ENCODE measurements at regions not wholly inside any gene's neighbourhood (a gene's known extent, or its start where the extent isn't known, plus 50 kb on each side); places are given as distances from the start of the nearest gene placed in this dataset.
"Not testable (repeated sequence)": the region's sequence is repeated elsewhere in the genome, so short reads cannot be mapped to it uniquely, and the experiment has no call there.

DNA sequence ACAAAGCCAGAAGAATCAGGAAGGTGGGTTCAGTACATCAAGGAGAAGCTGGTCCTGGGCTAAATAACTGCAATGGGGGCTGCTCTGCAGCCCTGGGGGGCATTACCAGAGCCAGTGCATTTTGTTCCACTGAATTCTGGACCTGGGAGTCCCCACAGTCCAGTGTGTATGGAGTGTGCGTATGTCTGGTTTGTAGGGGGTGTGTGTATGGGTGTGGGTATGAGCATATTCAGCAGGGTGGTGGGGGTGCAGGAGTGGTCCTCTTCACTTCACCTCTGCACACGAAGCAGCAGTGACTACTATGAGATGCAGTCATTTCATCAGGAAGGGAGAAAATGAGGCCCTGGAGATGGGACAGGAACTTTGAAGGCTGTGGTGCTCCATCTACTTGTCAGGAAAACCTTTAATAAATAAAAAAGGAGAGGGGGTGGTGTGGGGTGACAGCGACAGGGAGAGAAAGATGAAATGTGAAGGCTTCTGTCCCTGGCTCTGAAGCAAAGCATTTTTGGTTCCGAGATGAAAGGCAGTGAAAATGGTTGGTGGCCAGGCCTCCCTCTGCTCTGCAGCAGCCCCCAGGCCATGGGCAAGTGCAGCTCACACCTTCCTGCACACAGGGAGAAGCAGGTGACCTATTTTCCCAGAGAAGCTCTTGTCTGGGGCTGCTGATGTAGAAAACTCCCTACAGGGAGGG is 121.5 kb upstream of the CACHD1 start:
- no peaks in the 10 kb centered on the region for H3K36me3 ChIP-seq (ENCODE audit: insufficient read depth, low read length)

DNA sequence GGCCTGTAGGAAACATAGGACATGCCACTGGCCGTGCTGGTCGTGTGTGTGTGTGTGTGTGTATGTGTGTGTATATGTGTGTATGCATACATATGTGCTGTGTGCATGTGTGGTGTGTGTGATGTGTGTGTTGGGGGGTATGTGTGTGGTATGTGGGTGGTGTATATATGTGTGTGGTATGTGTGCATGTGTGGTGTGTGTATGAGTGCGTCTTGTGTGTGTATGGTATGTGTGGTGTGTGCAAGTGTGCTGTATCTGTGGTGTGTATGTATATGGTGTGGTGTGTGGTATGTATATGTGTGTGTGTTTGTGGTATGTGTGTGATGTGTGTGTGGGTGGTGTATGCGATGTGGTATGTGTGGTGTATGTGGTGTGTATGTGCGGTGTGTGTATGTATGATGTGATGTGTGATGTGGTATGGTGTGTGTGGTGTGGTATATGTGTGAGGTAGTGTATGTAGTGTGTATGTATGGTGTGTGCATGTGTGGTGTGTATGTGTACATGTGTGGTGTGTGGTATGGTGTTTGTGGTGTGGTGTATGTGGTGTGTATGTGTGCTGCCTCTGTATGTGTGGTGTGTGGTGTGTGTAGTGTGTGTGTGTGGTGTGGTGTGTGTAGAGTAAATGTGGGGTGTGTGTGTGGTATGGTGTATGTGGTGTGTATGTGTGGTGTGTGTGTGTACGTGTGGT is 120.8 kb upstream of the CACHD1 start:
- DNase-seq (ENCODE audit: low read depth, low spot score), result no peak
- Histone ChIP-seq H3K27ac (no peak overlapping the region), H3K9me3 (ENCODE audit: low read depth, low read length) (no peaks in the 10 kb centered on the region), H3K4me3 (no peak overlapping the region), H3K36me3 (ENCODE audit: insufficient read depth, low read length) (no peaks in the 10 kb centered on the region), H3K9ac (ENCODE audit: insufficient read length) (no peak overlapping the region)
- TF ChIP-seq FOXP2 (optimal IDR thresholded peaks at IDR 0.05; ENCODE audit: control extremely low read depth, extremely low read length, insufficient read depth) (no peak), POLR2AphosphoS5 (IDR thresholded peaks at IDR 0.05; ENCODE audit: borderline replicate concordance, low read depth, low read length) (no peak), EZH2 (IDR thresholded peaks at IDR 0.05) (no peak)

More for the DNA sequence above, 121.5 kb upstream of the CACHD1 start:
- H3K9me3 ChIP-seq (ENCODE audit: low read depth, low read length), result no peaks in the 10 kb centered on the region
- no peak overlapping the region for H3K4me3 ChIP-seq
- TF ChIP-seq POLR2AphosphoS5 (IDR thresholded peaks at IDR 0.05; ENCODE audit: borderline replicate concordance, low read depth, low read length), result no peak
- no peak for DNase-seq (ENCODE audit: low read depth, low spot score)
- H3K9ac ChIP-seq (ENCODE audit: insufficient read length), result no peak overlapping the region
- no peak overlapping the region for H3K27ac ChIP-seq

DNA sequence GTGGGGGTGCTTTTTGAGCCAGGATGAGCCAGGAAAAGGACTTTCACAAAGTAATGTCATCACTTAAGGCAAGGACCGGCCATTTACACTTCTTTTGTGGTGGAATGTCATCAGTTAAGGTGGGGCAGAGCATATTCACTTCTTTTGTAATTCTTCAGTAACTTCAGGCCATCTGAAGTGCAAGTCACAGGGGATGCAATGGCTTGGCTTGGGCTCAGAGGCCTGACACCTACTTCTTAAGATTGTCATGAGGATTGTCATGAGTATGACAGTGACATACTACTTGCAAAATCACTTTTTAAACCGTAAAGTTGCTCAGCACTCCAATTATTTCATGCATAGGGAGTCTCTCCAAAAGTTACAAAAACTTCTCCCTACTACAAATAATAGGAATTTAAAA is 114.4 kb upstream of the CACHD1 start:
- H3K9ac ChIP-seq (ENCODE audit: insufficient read length); H3K9me3 ChIP-seq (ENCODE audit: low read depth, low read length); DNase-seq (ENCODE audit: low read depth, low spot score): not testable (repeated sequence)

DNA sequence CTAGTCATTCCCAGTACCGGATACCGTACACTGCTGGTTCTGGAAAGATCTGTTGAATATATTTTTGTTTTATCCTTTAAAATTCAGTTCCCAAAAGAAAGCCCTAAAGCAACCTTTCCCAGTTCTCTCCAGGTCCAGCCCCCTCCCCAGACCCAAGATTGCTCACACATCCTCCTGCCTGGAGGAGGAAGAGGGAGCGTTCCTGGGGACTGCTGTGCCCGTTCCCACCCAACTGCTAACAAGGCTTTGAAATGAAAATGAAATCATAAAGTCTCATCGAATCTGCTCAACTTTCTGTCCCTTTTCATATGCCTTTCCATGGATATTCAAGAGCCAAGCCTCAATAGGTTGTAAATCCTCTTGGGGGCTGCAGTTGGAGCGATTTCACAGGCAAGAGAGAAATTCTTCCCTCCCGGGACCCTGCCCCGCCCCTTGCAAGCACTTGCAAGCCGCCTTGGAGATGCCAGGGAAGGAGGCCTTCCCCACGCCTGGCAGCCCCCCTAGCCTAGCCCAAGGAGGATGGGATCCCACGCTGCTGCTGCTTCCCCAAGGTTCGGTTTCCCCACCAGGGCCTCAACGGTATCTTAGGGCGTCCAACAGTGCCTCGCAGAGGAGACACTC is 113.2 kb upstream of the CACHD1 start:
- Histone ChIP-seq H3K27ac (peak overlapping the region; percentile 90), H3K4me3 (peak overlapping the region; percentile 60), H3K9ac (ENCODE audit: insufficient read length) (peak overlapping the region; percentile 46), H3K9me3 (ENCODE audit: low read depth, low read length) (no peaks in the 10 kb centered on the region), H3K36me3 (ENCODE audit: insufficient read depth, low read length) (no peaks in the 10 kb centered on the region)
- DNase-seq (ENCODE audit: low read depth, low spot score), result no peak
- TF ChIP-seq POLR2AphosphoS5 (IDR thresholded peaks at IDR 0.05; ENCODE audit: borderline replicate concordance, low read depth, low read length) (no peak), FOXP2 (optimal IDR thresholded peaks at IDR 0.05; ENCODE audit: control extremely low read depth, extremely low read length, insufficient read depth) (no peak), EZH2 (IDR thresholded peaks at IDR 0.05) (no peak)

More for the DNA sequence above, 114.4 kb upstream of the CACHD1 start:
- not testable (repeated sequence) for H3K27ac ChIP-seq; H3K36me3 ChIP-seq (ENCODE audit: insufficient read depth, low read length); H3K4me3 ChIP-seq

DNA sequence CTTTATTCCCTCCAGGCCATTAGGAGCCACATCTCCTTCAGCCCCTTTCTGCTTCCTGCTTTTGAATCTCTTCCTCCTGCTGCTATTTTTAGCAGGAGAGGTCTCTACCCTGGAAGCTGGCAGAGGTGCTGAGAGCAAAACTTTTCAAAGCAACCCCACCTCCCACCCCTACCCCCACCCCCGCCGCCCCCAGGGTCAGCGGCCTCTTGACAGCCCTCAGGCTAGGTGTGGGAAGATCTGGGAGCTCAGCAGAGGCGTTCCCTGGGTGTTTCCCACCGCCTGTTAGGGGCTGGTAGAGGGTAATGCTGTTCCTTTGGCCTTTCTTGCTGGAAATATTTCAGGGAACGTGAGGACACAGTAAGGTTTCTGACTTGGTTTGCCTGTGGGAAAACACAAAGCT is 112.5 kb upstream of the CACHD1 start:
- Histone ChIP-seq H3K36me3 (ENCODE audit: insufficient read depth, low read length) (no peaks in the 10 kb centered on the region), H3K9ac (ENCODE audit: insufficient read length) (peak overlapping the region; percentile 56), H3K27ac (peak overlapping the region; percentile 90), H3K4me3 (peak overlapping the region; percentile 60), H3K9me3 (ENCODE audit: low read depth, low read length) (no peaks in the 10 kb centered on the region)
- no peak for TF ChIP-seq POLR2AphosphoS5 (IDR thresholded peaks at IDR 0.05; ENCODE audit: borderline replicate concordance, low read depth, low read length)
- no peak for TF ChIP-seq FOXP2 (optimal IDR thresholded peaks at IDR 0.05; ENCODE audit: control extremely low read depth, extremely low read length, insufficient read depth)
- no peak for TF ChIP-seq EZH2 (IDR thresholded peaks at IDR 0.05)
- no peak for DNase-seq (ENCODE audit: low read depth, low spot score)

DNA sequence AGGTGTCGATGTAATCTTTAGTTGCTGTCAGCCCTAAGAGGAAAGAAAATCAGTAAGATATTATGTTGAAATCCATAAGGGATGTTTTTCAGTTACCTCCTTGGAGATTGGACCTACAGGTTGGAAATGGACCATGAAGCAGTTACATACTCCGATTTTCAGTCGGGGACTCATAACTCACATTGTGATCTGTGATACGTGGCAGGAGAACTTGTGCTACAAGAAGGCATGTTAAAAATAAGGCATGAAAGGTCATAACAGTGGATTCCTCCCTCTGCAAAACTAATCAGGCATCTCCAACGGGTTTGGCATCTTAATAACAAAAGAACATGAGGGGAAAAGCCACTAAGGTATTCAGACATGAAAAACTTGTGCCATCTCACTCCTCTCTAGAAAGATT is 111.2 kb upstream of the CACHD1 start:
- no peak for DNase-seq (ENCODE audit: low read depth, low spot score)
- TF ChIP-seq EZH2 (IDR thresholded peaks at IDR 0.05) (no peak), FOXP2 (optimal IDR thresholded peaks at IDR 0.05; ENCODE audit: control extremely low read depth, extremely low read length, insufficient read depth) (no peak), POLR2AphosphoS5 (IDR thresholded peaks at IDR 0.05; ENCODE audit: borderline replicate concordance, low read depth, low read length) (no peak)
- Histone ChIP-seq H3K27ac (peak overlapping the region; percentile 90), H3K36me3 (ENCODE audit: insufficient read depth, low read length) (no peaks in the 10 kb centered on the region), H3K4me3 (no peak overlapping the region), H3K9me3 (ENCODE audit: low read depth, low read length) (no peaks in the 10 kb centered on the region), H3K9ac (ENCODE audit: insufficient read length) (peak overlapping the region; percentile 9)

DNA sequence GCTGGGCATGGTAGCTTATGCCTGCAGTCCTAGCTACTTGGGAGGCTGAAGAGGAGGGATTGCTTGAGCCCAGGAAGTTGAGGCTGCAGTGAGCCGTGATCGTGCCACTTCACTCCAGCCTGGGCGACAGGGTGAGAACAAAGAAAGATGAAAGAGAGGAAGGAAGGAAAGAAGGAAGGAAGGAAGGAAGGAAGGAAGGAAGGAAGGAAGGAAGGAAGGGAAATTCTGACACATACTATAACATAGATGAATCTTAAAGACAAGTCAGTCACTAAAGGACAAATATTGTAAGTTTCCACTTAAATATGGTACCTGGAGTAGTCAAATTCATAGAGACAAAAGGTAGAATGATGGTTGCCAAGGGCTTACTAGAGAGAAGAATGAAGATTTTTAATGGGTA is 108.0 kb upstream of the CACHD1 start:
- Histone ChIP-seq H3K27ac (peak overlapping the region; percentile 97), H3K4me3 (no peak overlapping the region), H3K9ac (ENCODE audit: insufficient read length) (no peak overlapping the region), H3K36me3 (ENCODE audit: insufficient read depth, low read length) (no peaks in the 10 kb centered on the region), H3K9me3 (ENCODE audit: low read depth, low read length) (no peaks in the 10 kb centered on the region)
- TF ChIP-seq EZH2 (IDR thresholded peaks at IDR 0.05) (no peak), FOXP2 (optimal IDR thresholded peaks at IDR 0.05; ENCODE audit: control extremely low read depth, extremely low read length, insufficient read depth) (no peak), POLR2AphosphoS5 (IDR thresholded peaks at IDR 0.05; ENCODE audit: borderline replicate concordance, low read depth, low read length) (no peak)
- DNase-seq (ENCODE audit: low read depth, low spot score), result peak; percentile 88

DNA sequence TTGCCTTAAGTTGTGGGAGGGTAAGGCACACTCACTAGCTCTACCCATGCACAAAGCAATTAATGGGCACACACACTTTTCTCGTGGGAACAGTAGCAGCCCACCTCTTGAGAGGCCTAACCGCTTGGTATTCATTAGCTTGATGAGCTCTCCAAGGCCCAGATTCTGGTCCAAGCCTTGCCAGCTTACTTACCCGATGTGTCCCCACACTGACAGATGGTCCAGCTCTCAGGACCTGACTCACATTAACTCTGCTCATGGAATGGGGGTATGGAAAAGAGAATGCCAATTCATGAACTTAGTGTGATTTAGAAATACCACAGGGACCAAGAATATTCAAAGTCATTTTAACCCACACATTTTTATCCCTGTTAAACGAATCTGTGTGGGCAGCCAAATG is 106.8 kb upstream of the CACHD1 start:
- H3K27ac ChIP-seq, result peak overlapping the region; percentile 97
- H3K9me3 ChIP-seq (ENCODE audit: low read depth, low read length), result no peaks in the 10 kb centered on the region
- TF ChIP-seq FOXP2 (optimal IDR thresholded peaks at IDR 0.05; ENCODE audit: control extremely low read depth, extremely low read length, insufficient read depth) (no peak), POLR2AphosphoS5 (IDR thresholded peaks at IDR 0.05; ENCODE audit: borderline replicate concordance, low read depth, low read length) (no peak), EZH2 (IDR thresholded peaks at IDR 0.05) (no peak)
- peak overlapping the region; percentile 15 for H3K9ac ChIP-seq (ENCODE audit: insufficient read length)
- DNase-seq (ENCODE audit: low read depth, low spot score), result no peak
- H3K4me3 ChIP-seq, result no peak overlapping the region
- no peaks in the 10 kb centered on the region for H3K36me3 ChIP-seq (ENCODE audit: insufficient read depth, low read length)
